T-helper 1 cell treated with Interleukin-12 subunit alpha and Interleukin-12 subunit beta and Interleukin-4 antibody, amounts not matched to agents 30 ng/mL and 1 ng/mL, for 36 hours (primary cell): ENCODE measurements at regions not wholly inside any gene's neighbourhood (a gene's known extent, or its start where the extent isn't known, plus 50 kb on each side); places are given as distances from the start of the nearest gene placed in this dataset.

Experiments
- intact Hi-C: fragments of 100-400 bp; cut with micrococcal nuclease; formaldehyde crosslinking; loops from one replicate; pipeline ENCODE4 v1.15.1; 2024

- intact Hi-C loops, result no loop called here
Measured at GRCh38 chr14:79967001-79967400, 244.3 kb downstream of the DIO2 start.

- intact Hi-C loops, result no loop called here
Measured at GRCh38 chr14:79965896-79966295, 245.4 kb downstream of the DIO2 start.

GRCh38 chr14:79961197-79961596 lies 250.1 kb downstream of the DIO2 start:
- intact Hi-C loops, result no loop called here

GRCh38 chr14:79960288-79960687 lies 251.0 kb downstream of the DIO2 start:
- intact Hi-C loops, result no loop called here

GRCh38 chr14:79951572-79951971 lies 259.7 kb downstream of the DIO2 start:
- intact Hi-C loops, result no loop called here

- intact Hi-C loops, result no loop called here
Measured at GRCh38 chr14:79949906-79950305, 261.4 kb downstream of the DIO2 start.

- intact Hi-C loops, result no loop called here
Measured at GRCh38 chr14:79947440-79948054, 263.8 kb downstream of the DIO2 start.

GRCh38 chr14:79939235-79939634 lies 272.1 kb downstream of the DIO2 start:
- intact Hi-C loops, result no loop called here

- intact Hi-C loops, result no loop called here
Measured at GRCh38 chr14:79938185-79938584, 273.1 kb downstream of the DIO2 start.

- intact Hi-C loops, result no loop called here
Measured at GRCh38 chr14:79937433-79937832, 273.9 kb downstream of the DIO2 start.

GRCh38 chr14:79924551-79924950 lies 286.8 kb downstream of the DIO2 start:
- intact Hi-C loops, result no loop called here

GRCh38 chr14:79920180-79920692 lies 291.1 kb downstream of the DIO2 start:
- intact Hi-C loops, result no loop called here
